Endothelial cell of umbilical vein (primary cell): ENCODE measurements at regions not wholly inside any gene's neighbourhood (a gene's known extent, or its start where the extent isn't known, plus 50 kb on each side); places are given as distances from the start of the nearest gene placed in this dataset.

Experiments
- BruUV-seq: library from RNA; stranded (reverse); fragments of 400-500 nt; replicated peaks from 2 replicates; lab custom pipeline; 2021; lab: Mats Ljungman, UMichigan
- CTCF ChIA-PET: fragments of 300-600, 350-600 bp; sonication (Branson Sonifier 250); formaldehyde crosslinking; loops from one replicate; lab custom pipeline; 2021; ENCODE audit warnings: antibody characterized with exemption, inconsistent platforms; lab: Charles Lee
- POLR2A ChIA-PET: fragments of 300-600, 350-600 bp; sonication (Branson Sonifier 250); formaldehyde crosslinking; loops from one replicate; lab custom pipeline; 2021; ENCODE audit warnings: antibody characterized with exemption, inconsistent platforms; lab: Charles Lee
- DNase-seq: peaks from one replicate; pipeline ENCODE4 v3.0.0-alpha.2; 2011; ENCODE audit warnings: low read depth, low spot score
- FAIRE-seq: peaks from 2 replicates; lab custom pipeline; 2011; peaks lifted over from hg19 to GRCh38; lab: Jason Lieb, UNC
- H2AFZ ChIP-seq: 2 replicates; pipeline ENCODE4 v1.6.0; 2012; ENCODE audit warnings: low read depth, low read length, control low read depth, inconsistent platforms
- H3K27ac ChIP-seq: 2 replicates; pipeline ENCODE4 v1.5.1; 2011; ENCODE audit warnings: low read depth, mild to moderate bottlenecking, control low read depth, low read length, moderate library complexity; ENCODE audit not compliant: insufficient read depth
- H3K27me3 ChIP-seq, 2 experiments: 2 replicates each; pipeline versions ENCODE4 v1.6.0 to v1.6.1; 2011; ENCODE audit warnings: low read length in 2 of 2, mixed read lengths in 1 of 2; ENCODE audit not compliant: control insufficient read depth in 2 of 2, insufficient read depth in 2 of 2
- H3K36me3 ChIP-seq, 2 experiments: 2 replicates in 1 of 2; 3 replicates in 1 of 2; pipeline ENCODE4 v1.5.1; 2011; ENCODE audit warnings: low read length in 2 of 2, mild to moderate bottlenecking in 1 of 2, moderate library complexity in 1 of 2; ENCODE audit not compliant: control insufficient read depth in 2 of 2, insufficient read depth in 2 of 2; ENCODE audit errors: extremely low read depth in 1 of 2
- H3K4me1 ChIP-seq: 3 replicates; pipeline ENCODE4 v1.5.1; 2011; ENCODE audit warnings: mild to moderate bottlenecking, low read length; ENCODE audit not compliant: control insufficient read depth, insufficient read depth; ENCODE audit errors: extremely low read depth
- H3K4me2 ChIP-seq: 2 replicates; pipeline ENCODE4 v1.6.1; 2011; ENCODE audit warnings: low read length, control low read depth, mixed read lengths; ENCODE audit not compliant: insufficient read depth
- H3K4me3 ChIP-seq, 3 experiments: fragments of 200-600 bp in 1 of 3; sonication (generic), shearing (Covaris generic) in 1 of 3; replicated peaks in 1 of 3; 2 replicates each; pipeline ENCODE4 v1.5.1; 2011 to 2016; ENCODE audit warnings: control low read depth in 3 of 3, low read length in 3 of 3, mild to moderate bottlenecking in 2 of 3, inconsistent platforms in 1 of 3, low read depth in 1 of 3, moderate library complexity in 1 of 3; ENCODE audit not compliant: insufficient read depth in 1 of 3
- H3K79me2 ChIP-seq: 2 replicates; pipeline ENCODE4 v1.6.0; 2012; ENCODE audit warnings: low read length, inconsistent platforms; ENCODE audit not compliant: control insufficient read depth, insufficient read depth
- H3K9ac ChIP-seq: replicated peaks from 2 replicates; pipeline ENCODE3; 2011; ENCODE audit warnings: low read length, control low read depth; ENCODE audit not compliant: insufficient read depth; ENCODE audit errors: extremely low read depth
- H3K9me1 ChIP-seq: replicated peaks from 3 replicates; pipeline ENCODE4 v1.6.0; 2011; ENCODE audit warnings: mild to moderate bottlenecking, low read length; ENCODE audit not compliant: control insufficient read depth, insufficient read depth; ENCODE audit errors: extremely low read depth
- H3K9me3 ChIP-seq: replicated peaks from 2 replicates; pipeline ENCODE4 v1.5.1; 2012; ENCODE audit warnings: low read length, inconsistent platforms; ENCODE audit not compliant: control insufficient read depth, insufficient read depth
- H4K20me1 ChIP-seq: replicated peaks from 2 replicates; pipeline ENCODE3; 2011; ENCODE audit warnings: mild to moderate bottlenecking, low read length; ENCODE audit not compliant: control insufficient read depth, insufficient read depth; ENCODE audit errors: extremely low read depth
- CTCF ChIP-seq, 2 donors: IDR thresholded peaks; 1 replicate in 1 of 2; 2 replicates in 1 of 2; pipeline ENCODE4 v1.5.1; 2011; ENCODE audit warnings: low read length in 2 of 2, mild to moderate bottlenecking in 2 of 2, moderate library complexity in 2 of 2, control low read depth in 1 of 2, inconsistent platforms in 1 of 2, low read depth in 1 of 2; ENCODE audit not compliant: insufficient read depth in 1 of 2; ENCODE audit errors: extremely low read depth in 1 of 2
- FOS ChIP-seq: IDR thresholded peaks from 2 replicates; pipeline ENCODE4 v1.6.1; 2011; ENCODE audit warnings: mild to moderate bottlenecking, low read length, moderate library complexity, borderline replicate concordance; ENCODE audit not compliant: insufficient read depth
- GATA2 ChIP-seq: IDR thresholded peaks from 2 replicates; pipeline ENCODE4 v1.7.0; 2011; ENCODE audit warnings: low read depth, mild to moderate bottlenecking, moderate library complexity, mixed read lengths, low read length; ENCODE audit not compliant: insufficient read length, insufficient read depth
- JUN ChIP-seq: IDR thresholded peaks from 2 replicates; pipeline ENCODE4 v1.6.1; 2011; ENCODE audit warnings: borderline replicate concordance, low read depth; ENCODE audit not compliant: insufficient read length, insufficient read depth
- MYC ChIP-seq: IDR thresholded peaks from one replicate; pipeline ENCODE4 v1.6.1; 2011; ENCODE audit warnings: mild to moderate bottlenecking, low read depth, low read length
- POLR2A ChIP-seq: IDR thresholded peaks from 2 replicates; pipeline ENCODE4 v1.6.1; 2012; ENCODE audit warnings: low read depth, mild to moderate bottlenecking, control low read depth, low read length
- dilution Hi-C: fragments of 300-500 bp; cut with MboI; formaldehyde crosslinking; loops from one replicate; pipeline ENCODE4 v1.15.0; 2019; ENCODE audit warnings: low sequenced_read_pairs; ENCODE audit not compliant: extremely low pct_ligation_motif_present
- intact Hi-C: fragments of 100-400 bp; cut with micrococcal nuclease; formaldehyde crosslinking; loops from one replicate; pipeline ENCODE4 v1.10.0; 2022
- TF ChIP-seq, protein P1 (sequence below): IDR thresholded peaks from 2 replicates; pipeline ENCODE4 v1.6.1; 2011; ENCODE audit not compliant: insufficient read depth, insufficient read length

GRCh38 chr22:27381960-27382742, 419.4 kb downstream of the MN1 start:
- ChIA-PET POLR2A (no interaction called here), CTCF (no interaction called here)
- H3K4me1 ChIP-seq, result no peaks in the 10 kb centered on the region
- no peaks in the 10 kb centered on the region for H3K9me3 ChIP-seq
- H2AFZ ChIP-seq, result no peak overlapping the region
- no peaks in the 10 kb centered on the region for H3K36me3 ChIP-seq
- H3K79me2 ChIP-seq, result no peaks in the 10 kb centered on the region
- peaks cover 2 to 5% of the 10 kb centered on the region in 2 experiments for H3K27me3 ChIP-seq
- H3K27ac ChIP-seq, result no peak overlapping the region
- no peak overlapping the region for H3K9ac ChIP-seq
- no peaks in the 10 kb centered on the region for H3K9me1 ChIP-seq
- TF ChIP-seq JUN, result no peak
- TF ChIP-seq CTCF (IDR thresholded peaks at IDR 0.05; ENCODE audit: extremely low read depth in 1 of 2, insufficient read depth in 1 of 2, low read depth in 1 of 2, low read length in 2 of 2), result no peak
- TF ChIP-seq FOS, result no peak
- TF ChIP-seq, protein P1, sequence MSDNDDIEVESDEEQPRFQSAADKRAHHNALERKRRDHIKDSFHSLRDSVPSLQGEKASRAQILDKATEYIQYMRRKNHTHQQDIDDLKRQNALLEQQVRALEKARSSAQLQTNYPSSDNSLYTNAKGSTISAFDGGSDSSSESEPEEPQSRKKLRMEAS, result no peak
- TF ChIP-seq POLR2A, result no peak
- no peak for TF ChIP-seq GATA2
- no peak for TF ChIP-seq MYC
- H3K4me2 ChIP-seq, result no peak overlapping the region
- no peaks in the 10 kb centered on the region for H4K20me1 ChIP-seq
- FAIRE-seq (no peak), DNase-seq (no peak)
- dilution Hi-C loops (no loop called here), intact Hi-C loops (no loop called here)
- no TSS peak for BruUV-seq
- H3K4me3 ChIP-seq, result no peak overlapping the region
